ENCODE measurements at regions not wholly inside any gene's neighbourhood (a gene's known extent, or its start where the extent isn't known, plus 50 kb on each side); places are given as distances from the start of the nearest gene placed in this dataset.

- no peak for TF ChIP-seq POLR2AphosphoS5 (IDR thresholded peaks at IDR 0.05; ENCODE audit: low read depth, low read length)
- no peak for TF ChIP-seq SIN3A (IDR thresholded peaks at IDR 0.05; ENCODE audit: borderline replicate concordance, insufficient read depth, low read length)
Measured at GRCh38 chr11:130574740-130575139, 126.3 kb downstream of the ADAMTS15 start.

Measured in PFSK-1 (cell line).